GM18861 (cell line): ENCODE measurements at regions not wholly inside any gene's neighbourhood (a gene's known extent, or its start where the extent isn't known, plus 50 kb on each side); places are given as distances from the start of the nearest gene placed in this dataset.
"Not testable (repeated sequence)": the region's sequence is repeated elsewhere in the genome, so short reads cannot be mapped to it uniquely, and the experiment has no call there.

Experiments
- ATAC-seq: cut with Tn5 transposase; IDR thresholded peaks from one replicate; pipeline ENCODE4 v1.9.1; 2021; ENCODE audit not compliant: unreplicated experiment

DNA sequence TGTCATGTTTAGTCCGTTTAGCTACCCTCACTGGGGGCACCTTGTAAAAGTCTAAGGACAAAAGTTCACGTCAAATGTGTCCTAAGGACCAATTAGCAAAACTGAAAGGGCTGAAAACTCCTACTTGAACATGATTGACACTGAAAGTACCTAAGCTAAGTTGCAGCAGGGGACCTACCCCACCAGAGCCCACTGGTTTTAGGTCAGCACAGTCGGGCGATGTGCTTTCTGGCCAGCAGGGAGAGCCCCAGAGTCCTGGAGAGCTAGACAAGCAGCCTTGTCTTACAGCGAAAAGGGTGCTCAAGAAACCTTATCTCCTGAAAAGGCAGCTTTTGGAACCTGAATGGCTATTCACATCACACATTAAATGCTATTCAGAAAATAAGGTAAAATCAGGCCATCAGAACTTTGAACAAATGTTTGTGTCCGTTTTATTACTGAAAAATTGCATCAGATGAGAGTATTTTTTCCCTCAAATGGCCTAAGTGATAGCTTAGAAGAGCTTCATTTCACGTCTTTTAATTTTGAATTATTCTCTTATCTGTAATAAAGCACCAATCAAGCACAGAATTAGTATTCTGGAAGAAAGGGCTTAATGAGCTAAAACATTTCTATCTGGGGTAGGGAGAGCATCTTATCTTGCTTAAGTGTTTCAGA is 52.2 kb upstream of the MKI67 start:
- ATAC-seq = no peak

DNA sequence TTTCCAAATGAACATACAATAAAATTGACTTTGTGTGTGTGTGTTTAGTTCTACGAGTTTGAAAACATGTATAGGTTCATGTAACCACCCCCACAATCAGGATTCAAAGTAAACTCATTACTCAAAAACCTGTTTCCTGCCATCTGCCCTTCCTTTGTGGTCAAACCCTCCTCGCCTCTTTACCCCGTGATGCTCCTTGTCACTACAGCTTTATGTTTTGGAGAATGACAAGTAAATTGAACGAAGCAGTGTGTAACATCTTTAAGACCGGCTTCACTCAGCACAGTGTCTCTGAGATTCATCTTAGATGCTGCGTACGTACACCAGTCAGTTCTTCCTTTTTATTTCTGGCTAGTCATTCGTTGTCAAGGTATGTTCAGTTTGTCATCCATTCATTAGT is 54.6 kb upstream of the MKI67 start:
- peak; percentile 56 for ATAC-seq

DNA sequence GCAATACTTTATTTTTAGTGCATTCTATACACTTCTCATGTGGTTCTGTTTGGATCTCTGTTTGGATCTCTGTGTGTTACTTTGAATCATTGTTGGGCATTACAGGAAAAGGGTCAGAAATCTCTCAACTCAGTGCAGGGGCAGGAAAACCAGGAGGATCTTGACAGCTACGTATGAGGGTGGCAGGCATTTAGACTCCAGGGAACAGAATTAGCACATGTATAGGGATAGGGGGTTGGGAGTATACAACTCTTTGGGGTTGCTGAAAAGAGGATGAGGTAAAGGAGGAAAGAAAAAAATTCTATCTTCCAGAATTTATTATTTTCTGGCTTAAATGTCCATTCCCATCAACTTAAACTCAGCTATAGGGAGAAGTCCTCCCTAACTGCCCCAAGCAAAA is 59.4 kb upstream of the MKI67 start:
- ATAC-seq = no peak

DNA sequence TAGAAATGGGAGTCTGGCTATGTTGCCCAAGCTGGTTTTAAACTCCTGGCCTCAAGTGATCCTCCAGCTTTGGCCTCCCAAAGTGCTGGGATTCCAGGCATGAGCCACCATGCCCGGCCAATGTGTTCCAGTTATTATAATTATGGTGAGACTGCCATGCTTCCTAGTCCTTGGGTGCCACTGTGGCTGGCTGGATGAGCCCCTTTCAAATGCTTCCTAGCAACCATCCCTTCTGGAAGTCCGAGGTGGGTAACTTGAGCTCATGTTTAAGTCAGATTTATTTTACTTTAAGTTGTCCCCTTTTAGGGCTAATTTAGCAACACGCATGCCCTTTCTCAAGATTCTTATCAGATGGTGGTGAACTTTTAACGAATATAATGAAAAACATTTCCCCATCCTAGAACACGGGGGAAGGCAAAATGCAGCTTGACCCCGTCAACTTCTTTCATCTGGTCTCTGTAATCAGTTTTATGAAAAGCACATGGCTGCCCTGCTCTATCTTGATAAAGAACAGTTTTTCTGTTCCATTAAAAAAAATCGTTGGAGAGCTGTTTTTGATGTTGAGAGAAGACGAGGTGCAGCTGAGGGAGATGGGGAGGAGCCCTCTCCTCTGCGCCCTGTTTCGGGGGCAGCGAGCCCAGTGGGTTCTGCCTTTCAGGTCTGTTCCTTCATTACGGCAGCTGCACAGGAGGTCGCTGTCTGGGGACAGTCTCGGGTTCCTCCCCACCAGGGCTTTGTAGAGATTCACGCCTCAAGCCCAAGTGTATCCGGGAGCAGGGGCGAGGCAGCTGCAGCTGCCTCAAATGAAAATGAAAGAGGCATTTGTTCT is 61.0 kb upstream of the MKI67 start:
- ATAC-seq = no peak

DNA sequence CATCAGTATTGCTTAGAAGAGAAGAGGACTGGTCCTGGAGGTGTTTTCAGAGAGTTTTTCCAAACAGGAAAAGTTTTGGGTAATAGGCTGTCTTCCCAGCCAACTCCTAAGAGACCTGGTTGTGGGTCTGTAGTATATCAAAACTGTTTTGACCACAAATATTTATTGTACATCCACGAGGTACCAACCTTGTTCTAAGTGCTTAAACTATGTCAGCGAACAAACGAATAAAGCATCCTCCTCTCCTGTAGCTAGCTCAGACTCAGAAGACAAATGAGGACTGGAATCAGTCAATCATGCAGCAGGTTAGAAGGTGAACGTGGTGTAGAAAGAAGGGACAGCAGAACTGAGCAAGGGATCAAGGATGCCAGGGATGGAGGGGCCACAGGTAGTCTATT is 61.6 kb upstream of the MKI67 start:
- no peak for ATAC-seq

DNA sequence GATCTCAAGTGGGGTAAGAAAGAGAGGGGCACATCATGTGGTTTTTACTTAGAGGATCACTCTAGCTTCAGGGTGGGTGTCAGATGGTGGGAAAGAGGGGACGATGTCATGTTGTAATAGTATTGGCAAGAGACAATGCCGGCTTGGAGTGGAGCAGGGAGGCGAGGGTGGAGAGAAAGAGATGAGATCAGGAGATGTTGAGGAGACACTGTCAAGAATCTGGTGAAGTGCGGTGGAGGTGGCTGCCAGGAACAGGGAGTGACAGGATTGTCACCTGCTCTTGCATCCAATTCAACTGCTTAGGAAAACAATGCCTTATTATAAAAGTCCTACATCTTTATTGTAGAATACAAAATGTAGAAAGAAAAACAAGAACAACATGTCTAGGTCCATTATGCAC is 63.0 kb upstream of the MKI67 start:
- ATAC-seq = no peak

DNA sequence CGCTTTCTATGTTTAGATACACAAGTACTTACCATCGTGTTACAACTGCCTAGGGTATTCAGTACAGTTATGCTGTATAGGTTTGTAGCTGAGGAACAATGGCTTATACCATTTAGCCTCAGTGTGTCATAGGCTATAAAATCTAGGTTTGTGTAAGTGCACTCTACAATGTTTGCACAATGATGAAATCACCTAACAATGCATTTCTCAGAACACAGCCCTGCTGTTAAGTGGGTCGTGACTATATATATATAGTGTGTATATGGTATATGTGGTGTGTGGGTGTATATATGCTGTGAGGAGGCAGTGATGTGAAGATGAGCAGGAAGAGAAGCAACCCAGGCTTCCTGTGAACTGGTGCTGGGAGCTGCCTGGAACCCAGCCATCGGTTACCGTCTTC is 65.6 kb upstream of the MKI67 start:
- no peak for ATAC-seq

DNA sequence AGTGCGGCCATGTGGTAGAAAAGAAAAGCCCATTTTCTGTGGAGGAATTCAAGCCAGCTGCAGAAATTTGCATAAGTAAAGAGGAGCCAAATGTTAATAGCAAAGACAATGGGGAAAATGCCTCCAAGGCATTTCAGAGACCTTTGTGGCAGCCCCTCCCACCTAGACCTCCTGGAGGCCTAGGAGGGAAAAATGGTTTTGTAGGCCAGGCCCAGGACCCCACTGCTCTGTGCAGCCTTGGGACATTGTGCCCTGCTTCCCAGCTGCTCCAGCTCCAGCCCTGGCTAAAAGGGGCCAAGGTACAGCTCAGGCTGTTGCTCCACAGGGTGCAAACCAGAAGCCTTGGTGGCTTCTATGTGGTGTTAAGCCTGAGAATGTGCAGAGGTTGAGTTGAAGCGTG is 75.6 kb upstream of the MKI67 start:
- ATAC-seq = not testable (repeated sequence)

DNA sequence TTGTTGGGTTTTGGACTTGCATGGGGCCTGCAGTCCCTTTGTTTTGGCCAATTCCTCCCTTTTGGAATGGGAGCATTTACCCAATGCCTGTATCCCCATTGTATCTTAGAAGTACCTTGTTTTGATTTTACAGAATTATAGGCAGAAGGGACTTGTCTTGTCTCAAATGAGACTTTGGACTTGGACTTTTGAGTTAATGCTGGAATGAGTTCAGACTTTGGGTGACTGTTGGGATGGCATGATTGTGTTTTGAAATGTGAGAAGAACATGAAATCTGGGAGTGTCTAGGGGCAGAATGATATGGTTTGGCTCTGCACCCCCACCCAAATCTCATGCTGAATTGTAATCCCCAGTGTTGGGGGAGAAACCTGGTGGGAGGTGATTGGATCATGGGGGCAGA is 76.8 kb upstream of the MKI67 start:
- ATAC-seq = no peak

DNA sequence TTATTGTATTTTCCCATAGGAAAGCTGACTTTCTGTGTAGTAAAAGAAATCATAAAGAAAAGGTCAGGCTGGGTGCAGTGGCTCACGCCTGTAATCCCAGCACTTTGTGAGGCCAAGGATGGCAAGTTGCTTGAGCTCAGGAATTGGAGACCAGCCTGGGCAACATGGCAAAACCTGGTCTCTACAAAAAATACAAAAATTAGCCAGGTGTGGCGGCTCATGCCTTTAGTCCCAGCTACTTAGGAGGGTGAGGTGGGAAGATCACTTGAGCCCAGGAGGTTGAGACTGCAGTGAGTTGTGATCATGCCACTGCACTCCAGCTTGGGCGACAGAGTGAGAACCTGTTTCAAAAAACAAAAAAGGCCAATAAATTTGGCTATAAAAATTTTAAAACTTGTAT is 79.4 kb upstream of the MKI67 start:
- not testable (repeated sequence) for ATAC-seq

DNA sequence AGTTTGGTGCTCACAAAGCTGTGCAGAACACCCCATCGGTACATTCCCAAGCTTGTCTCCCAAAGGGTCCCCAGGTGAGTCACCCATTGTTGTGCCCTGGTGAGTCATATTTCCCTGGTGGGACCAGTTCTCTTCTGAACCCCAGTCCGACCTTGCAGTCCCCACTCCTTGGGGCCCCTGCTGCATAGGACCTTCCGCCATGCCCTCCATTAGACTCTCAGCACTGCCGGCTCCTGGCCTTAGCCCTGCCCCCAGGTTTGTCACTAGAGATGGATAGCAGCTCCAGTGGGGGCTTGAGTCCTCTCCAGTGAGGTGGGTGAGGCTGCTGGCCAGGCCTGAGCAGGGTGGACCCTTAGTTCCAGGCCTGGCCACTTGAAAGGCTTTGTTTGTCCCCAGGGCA is 80.5 kb upstream of the MKI67 start:
- ATAC-seq = no peak

DNA sequence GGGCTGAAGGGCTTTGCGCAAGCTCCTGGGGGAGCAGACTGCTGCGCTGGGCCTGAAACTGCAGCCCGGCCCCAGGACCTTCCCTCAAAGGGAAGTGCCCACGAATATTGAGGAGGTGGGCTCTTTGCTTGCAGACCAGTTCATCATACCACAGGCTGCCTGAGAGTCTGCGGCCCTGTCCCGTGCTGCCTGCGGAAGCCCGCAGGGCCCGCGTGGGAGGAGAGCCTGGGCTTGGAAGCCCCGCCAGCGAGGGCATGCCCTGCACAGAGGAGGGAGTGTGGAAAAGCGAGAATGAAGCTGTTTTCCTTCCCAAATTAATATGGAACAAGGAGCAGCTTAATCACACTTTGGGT is 83.6 kb upstream of the MKI67 start:
- no peak for ATAC-seq

DNA sequence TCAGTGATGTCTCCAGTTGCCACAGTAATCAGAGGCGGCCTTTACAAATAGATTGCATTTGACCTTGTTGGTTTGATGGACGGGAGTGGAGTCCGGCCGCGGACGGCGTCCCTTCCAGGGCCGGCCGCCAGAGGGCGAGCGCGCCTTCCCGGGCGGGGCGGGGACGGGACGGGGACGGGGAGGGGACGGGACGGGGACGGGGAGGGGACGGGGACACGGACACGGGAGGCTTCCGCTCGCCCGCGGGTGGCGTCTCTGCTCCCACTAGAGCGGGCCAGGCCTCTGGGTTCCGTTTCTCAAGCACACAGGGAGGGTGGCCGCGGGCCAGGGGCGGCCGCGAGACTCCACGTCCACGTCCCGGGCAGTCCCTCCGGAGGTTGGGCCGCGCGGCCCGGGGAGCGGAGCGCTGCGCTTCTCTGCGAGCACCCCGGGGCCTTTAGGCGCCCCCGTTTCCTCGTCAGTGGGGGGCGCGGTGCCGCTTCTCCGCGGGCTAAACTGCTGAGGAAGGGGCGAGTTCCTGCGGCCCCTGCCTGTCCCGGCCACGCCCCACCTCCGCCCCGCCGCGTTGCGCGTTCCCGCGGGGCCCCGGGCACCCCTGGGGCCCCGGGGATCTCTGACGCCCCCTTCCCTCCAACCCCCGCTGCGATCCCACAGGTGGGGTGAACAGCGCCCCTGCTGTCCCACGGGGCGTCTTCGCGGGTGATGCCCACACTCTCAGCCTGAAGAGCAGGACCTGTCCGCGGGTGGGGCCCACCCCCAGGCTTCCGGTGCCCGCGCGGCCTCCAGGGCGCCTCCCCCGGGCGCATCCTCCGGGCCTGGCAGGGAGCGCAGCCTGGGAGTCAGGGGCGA is 84.2 kb upstream of the MKI67 start:
- no peak for ATAC-seq

DNA sequence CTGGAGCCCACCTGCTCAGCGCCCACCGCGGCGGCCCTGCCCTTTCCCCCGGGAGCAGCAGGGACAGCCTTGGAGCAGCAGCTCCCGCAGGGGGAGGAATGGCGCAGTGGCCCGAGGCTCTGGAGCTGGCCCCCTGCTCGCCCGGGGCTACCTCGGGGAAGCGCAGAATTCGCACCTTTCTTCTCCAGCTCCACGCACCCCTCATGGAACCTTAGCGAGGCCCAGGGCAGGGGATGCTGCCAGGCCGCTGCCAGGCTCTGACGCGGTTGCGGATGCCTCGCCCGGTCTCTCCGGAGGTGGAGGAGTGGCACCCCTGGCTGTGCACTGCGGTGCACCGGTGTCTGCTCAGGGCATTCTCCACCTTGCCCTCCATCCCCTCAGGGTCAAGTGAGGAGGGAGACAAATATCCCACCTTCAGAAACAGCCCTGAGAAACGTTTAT is 84.9 kb upstream of the MKI67 start:
- no peak for ATAC-seq

DNA sequence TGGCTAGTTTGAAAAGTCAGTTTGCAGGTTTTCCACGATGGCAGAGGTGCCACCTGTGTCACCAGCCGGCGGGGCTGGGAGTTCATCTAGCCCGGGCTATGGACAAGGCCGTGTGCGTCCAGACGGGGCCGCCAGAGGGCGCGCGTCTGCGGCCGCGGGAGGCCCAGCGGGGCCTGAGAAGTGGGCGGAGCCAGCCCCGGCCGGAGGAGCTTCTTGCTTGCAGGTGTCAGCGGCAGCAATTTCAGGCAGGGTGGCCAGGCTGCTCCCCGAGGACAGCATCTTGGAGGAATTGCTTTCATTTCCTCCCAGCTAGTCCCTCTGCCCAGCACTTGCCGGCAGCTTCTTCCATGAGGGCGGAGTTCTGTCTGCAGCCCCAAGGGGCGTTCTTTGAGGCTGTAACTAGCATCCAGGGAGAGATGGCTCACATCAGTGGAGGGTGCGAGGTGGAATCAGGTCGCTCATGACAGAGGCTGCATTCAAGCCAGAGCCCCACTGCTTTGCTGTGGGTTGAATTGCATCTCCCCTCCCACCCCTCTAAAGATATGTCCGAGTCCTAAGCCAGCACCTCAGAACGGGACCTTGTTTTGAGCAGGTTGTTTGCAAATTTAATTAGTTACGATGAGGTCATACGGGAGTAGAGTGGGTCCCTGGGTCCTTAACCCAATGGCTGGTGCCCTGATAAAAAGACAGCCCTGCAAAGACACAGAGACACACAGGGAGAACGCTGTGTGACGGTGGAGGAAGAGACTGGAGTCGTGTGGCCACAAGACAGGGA is 85.9 kb upstream of the MKI67 start:
- peak; percentile 97 for ATAC-seq

DNA sequence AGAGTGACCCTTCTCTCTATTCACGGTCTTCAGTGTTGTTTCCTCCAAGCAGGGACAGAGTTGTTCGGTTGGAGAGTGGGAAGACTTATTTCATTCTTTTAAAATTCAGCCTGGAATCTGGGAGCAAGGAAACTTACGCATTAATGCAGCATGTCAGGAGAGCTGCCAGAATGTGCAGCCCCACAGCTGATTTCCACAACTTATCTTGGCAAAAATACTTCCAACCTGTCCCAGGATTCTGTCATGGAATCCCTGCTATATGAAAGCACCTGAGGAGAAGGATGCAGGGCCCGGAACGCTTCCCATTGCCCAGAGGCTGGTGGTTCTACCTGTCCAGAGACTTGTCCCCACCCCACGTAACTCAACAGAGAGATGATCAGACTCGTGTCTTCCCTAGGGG is 86.9 kb upstream of the MKI67 start:
- no peak for ATAC-seq

DNA sequence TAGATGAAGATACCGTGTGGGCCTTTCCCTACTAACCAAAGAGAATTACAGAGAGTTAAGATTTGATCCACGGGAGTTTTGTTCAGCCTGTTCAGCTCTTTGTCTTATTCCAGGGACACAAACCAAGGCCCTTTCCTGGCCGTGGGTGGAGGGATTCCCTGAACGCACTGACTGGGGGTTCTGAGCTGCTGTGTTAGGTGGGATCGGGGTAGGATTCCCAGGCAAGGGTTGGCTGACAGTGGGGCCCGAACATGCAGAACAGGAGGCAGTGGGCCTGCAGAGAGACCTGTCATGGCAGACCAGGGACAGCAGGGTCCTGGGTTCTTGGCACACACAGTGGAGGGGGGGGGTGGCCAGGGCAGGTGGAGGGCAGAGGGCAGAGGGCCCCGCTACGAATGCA is 89.5 kb upstream of the MKI67 start:
- ATAC-seq = no peak

DNA sequence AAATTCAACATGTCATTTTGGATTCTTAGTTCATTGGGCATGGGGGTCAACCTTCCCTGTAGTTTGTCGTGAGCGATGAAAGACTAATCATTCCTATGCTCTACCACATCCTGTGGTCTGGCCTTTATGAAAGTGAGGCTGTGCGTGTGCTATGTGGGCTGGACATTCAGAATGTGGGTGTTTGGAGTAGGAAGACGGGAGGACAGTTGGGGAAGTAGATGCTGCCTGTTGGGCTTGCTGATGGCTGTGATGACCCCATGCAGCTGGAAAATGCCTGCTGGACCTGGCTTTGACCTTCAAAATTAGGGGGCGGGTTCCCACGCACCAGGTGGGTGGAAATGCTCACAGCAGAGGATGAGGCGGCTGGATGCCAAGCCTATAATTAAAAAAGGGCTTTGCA is 90.9 kb upstream of the MKI67 start:
- ATAC-seq = no peak

DNA sequence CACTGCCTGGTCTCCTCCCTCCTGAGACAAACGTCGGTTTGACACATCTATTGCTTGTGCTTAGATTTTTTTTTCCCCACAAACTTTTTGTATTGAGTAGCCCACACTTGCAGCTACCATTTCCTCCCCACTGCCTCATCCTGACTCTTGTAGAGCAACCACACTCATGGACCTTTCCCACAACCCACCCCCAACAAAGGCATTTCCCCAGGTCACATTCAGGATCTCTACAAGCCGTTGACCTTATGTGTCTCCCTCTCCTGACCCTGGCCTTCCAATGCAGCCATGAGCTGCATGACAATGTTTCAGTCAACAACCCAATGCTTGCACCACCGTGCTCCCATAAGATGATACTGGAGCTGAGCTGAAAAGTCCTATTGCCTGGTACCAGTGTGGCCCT is 91.9 kb upstream of the MKI67 start:
- ATAC-seq = no peak

DNA sequence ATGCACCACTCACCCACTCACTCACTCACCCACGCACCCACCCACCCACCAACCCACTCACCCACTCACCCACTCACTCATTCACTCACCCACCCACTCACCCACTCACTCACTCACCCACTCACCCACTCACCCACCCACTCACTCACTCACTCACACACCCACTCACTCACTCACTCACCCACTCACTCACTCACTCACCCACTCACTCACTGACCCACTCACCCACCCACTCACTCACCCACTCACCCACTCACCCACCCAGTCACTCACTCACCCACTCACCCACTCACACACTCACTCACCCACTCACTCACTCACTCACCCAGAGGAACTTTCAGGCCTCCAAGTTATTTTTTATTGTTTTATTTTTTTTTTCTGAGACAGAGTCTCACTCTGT is 93.1 kb upstream of the MKI67 start:
- no peak for ATAC-seq

DNA sequence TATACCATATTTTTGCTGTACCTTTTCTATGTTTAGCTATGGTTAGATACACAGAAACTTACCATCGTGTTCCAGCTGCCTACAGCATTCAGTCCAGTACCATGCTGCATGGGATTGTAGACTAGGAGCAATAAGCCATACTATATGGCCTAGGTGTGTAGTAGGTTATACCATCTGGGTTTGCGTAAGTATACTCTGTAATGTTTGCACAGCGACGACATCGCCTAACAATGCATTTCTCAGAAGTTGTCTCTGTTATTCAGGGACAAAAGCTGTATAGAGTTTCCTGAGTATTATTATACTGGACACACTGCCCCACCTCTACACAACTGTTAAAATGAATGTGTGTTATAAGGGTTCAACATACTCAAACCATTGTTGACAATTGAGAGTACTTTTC is 93.8 kb upstream of the MKI67 start:
- ATAC-seq = no peak
